GM04503 (cell line): ENCODE measurements at regions not wholly inside any gene's neighbourhood (a gene's known extent, or its start where the extent isn't known, plus 50 kb on each side); places are given as distances from the start of the nearest gene placed in this dataset.

Source experiments
- DNase-seq: peaks from one replicate; pipeline ENCODE4 v3.0.0-alpha.2; 2012; ENCODE audit warnings: low read depth

GRCh38 chr2:43033466-43034241, 192.8 kb downstream of the ZFP36L2 start:
- no peak for DNase-seq

GRCh38 chr2:43033016-43033270, 193.5 kb downstream of the ZFP36L2 start:
- no peak for DNase-seq

- no peak for DNase-seq
Measured at GRCh38 chr2:43032213-43033015, 194.0 kb downstream of the ZFP36L2 start.

GRCh38 chr2:43031471-43032212, 194.8 kb downstream of the ZFP36L2 start:
- DNase-seq = no peak

GRCh38 chr2:43030551-43031307, 195.7 kb downstream of the ZFP36L2 start:
- DNase-seq = no peak

- DNase-seq = no peak
Measured at GRCh38 chr2:43029186-43029585, 197.2 kb downstream of the ZFP36L2 start.

GRCh38 chr2:43028188-43028587, 198.2 kb downstream of the ZFP36L2 start:
- no peak for DNase-seq

GRCh38 chr2:43027097-43027873, 199.1 kb downstream of the ZFP36L2 start:
- DNase-seq = no peak

GRCh38 chr2:43026426-43027096, 199.8 kb downstream of the ZFP36L2 start:
- DNase-seq = no peak

GRCh38 chr2:43025709-43026295, 200.6 kb downstream of the ZFP36L2 start:
- no peak for DNase-seq

- DNase-seq = no peak
Measured at GRCh38 chr2:43024515-43025011, 201.8 kb downstream of the ZFP36L2 start.

GRCh38 chr2:43023791-43024514, 202.5 kb downstream of the ZFP36L2 start:
- no peak for DNase-seq

- DNase-seq = no peak
Measured at GRCh38 chr2:43022896-43023295, 203.5 kb downstream of the ZFP36L2 start.

- no peak for DNase-seq
Measured at GRCh38 chr2:43021791-43022509, 204.5 kb downstream of the ZFP36L2 start.

- DNase-seq = no peak
Measured at GRCh38 chr2:43020990-43021669, 205.3 kb downstream of the ZFP36L2 start.

- DNase-seq = no peak
Measured at GRCh38 chr2:43020296-43020695, 206.1 kb downstream of the ZFP36L2 start.

- no peak for DNase-seq
Measured at GRCh38 chr2:43019536-43020183, 206.7 kb downstream of the ZFP36L2 start.

GRCh38 chr2:43019025-43019367, 207.4 kb downstream of the ZFP36L2 start:
- DNase-seq = no peak
